ENCODE measurements at regions not wholly inside any gene's neighbourhood (a gene's known extent, or its start where the extent isn't known, plus 50 kb on each side); places are given as distances from the start of the nearest gene placed in this dataset.

DNA sequence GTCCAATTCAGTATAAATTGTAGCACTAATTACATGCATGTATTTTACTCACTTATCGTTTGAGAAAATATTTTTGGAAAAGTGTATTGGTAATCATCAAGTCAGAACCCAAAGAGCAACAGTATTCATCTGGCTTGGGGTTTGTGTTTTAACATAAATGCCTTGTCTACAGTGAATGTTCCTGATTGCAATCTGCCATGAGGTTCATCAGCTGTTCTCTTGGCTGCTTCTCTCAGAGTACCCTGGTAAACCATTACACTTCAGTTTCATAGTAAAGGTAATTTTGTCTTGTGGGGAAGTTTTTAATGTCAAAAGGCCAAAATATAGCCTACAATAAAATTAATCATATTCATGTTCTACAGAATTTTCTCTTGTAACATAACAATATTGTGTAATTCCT is 150.3 kb downstream of the IFI44 start:
- no peak for DNase-seq

DNA sequence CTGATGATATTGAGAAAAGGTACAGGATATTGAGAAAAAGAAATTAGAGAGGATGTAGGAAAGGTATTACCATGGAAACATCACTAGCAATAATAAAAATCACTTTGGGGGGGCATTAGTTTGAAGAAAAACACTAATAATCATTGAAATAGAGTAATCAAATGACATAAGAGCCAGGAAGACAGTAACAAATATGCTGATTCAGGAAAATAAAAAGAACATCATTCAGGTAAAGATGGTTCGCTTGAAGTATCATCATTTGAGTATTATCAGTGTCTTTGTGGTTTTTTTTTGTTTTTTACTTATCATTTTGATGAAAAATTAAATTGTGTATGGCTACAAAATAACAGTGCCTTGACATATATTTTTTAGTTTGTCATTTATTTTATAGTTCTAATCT is 164.5 kb downstream of the IFI44 start:
- no peak for DNase-seq

DNA sequence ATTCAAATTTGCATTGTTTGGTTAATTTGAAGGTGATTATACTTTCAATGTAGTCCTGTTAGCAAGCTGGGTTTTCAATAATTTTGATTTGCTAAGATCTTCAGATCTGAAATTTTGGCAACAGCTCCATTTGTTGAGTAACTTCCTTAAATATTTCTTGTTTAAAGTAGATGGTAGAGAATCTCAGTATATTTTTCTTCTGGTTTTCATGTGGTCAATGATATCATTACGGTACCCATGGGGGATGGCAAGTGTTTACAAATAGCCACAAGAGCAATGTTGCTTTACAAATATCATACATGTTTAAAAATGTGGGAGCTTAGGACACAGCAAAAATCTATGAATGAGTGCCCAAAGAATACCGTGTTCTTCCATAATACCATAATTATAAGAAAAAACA is 175.9 kb downstream of the IFI44 start:
- no peak for DNase-seq

DNA sequence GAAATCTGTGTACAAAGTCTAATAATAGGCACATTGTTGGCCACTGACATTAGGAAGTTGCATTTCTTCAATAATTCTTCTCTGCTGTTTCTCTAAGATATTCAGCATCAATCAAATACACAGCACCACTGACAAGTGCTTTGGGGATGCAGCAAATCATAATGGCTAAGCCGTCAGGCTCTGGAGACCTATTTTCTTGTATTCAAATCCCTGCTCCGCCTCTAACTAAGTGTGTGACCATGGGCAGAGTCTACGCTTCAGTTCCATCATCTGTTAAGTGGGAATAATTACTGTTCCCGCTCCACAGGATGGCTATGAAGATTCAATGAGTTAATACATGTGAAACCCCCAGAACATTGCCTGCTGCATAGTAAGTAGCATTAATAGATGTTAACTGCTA is 176.9 kb downstream of the ADGRL4 start:
- no peak for DNase-seq

DNA sequence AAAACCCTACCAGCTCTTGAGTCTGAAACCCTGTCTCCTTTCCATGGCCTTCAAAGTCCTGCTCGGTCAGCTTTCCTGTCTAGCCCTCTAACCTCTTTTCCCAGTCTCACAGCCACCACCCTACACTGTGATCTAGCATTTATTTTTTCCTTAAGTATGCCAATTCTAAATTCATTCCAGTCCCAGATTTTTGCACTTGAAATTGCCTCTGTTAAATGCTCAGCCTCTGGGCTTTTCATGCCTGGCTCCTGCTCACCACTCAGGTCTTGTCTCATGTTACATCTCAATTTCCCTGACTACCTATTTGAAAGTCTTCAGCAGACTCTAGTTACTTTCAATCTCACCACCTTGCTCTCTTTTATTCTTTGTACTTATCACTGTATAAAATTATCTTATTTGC is 176.2 kb downstream of the ADGRL4 start:
- no peak for DNase-seq

DNA sequence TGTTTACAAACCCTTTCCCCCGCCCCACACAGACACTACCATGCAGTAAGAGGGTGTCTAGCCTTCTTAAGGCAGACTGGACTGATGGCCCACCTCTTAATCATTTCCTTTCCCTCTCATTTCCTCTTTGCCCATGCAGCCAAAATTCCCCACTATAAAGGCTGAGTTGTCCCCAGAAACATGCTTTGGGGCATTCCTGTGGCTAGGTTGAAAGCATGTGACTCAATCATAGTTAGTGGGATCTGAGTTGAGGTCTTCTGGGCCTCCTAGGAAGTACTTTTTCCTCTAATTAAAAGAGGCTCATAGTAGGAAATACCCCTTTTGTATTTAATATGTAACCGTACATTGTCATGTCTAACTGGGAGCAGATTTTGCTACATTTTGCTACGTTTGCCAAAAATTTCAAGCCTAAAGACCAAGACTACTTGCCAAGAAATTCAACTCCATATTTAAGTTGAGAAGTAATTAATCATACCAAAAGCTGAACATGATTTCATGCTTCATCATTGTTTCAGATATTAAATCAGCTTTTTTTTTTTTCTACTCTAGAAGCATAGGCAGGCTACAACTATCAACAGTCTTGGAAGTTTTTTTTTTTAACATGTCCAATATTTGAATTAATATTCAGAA is 174.7 kb downstream of the ADGRL4 start:
- DNase-seq, result no peak

DNA sequence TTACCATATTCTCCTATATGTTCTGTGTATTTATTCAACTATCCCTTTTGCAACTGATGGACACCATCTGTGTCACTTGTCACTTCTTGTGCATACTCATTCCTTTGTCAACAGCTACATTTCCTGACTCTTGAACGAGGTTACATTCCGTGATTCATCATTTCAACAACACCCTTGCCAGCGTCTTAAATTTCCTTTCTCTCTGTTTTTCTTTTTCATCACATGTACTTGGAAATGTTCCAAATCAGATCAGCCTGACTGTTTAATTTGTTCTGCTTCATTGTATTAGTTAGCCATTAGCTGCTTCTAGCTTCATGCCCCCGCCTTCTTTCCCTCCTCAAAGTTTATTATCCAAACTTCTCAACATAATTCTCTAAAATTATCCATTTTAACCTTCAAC is 173.0 kb downstream of the ADGRL4 start:
- no peak for DNase-seq

DNA sequence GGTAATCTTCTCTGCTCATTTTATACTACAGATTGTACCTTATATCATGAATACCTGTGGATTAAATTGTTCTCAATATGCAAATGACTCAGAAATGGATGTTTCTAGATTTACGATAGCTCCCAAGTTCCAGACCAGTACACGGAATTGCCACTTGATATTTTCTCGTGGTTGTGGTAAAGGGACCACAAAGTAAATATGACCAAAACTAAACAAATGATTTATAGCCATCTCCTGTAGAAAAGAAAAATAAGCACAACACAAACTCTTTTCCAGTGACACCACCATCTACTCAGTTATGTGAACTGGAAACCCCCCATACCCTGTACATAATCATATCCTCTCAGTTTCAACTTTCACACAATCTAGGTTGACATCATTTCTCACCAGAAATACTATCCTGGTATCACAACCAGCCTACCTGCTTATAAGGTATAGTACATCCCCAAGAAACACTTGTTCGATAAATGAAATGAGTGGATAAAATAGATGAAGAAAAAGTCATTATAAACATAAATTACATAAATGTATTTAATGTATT is 172.3 kb downstream of the ADGRL4 start:
- DNase-seq, result no peak

DNA sequence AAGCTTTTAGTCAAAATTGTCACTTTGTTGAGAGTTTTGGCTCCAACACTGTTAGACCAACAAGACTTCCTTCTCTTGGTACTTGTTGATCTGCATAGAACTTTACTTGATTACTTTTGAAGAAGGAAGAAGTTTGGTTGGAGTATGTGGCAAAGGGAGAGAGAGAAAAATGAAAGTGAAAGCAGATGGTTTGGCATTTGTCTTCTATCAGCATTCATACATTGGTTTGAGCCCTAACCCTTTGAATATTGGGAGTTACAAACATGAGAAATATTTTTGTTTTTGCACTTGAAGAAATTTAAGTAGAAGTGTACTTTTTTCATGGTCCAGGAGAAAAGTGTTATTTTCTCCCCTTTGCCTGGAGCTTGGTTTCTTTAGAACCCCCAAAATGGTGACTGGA is 169.8 kb downstream of the ADGRL4 start:
- no peak for DNase-seq

DNA sequence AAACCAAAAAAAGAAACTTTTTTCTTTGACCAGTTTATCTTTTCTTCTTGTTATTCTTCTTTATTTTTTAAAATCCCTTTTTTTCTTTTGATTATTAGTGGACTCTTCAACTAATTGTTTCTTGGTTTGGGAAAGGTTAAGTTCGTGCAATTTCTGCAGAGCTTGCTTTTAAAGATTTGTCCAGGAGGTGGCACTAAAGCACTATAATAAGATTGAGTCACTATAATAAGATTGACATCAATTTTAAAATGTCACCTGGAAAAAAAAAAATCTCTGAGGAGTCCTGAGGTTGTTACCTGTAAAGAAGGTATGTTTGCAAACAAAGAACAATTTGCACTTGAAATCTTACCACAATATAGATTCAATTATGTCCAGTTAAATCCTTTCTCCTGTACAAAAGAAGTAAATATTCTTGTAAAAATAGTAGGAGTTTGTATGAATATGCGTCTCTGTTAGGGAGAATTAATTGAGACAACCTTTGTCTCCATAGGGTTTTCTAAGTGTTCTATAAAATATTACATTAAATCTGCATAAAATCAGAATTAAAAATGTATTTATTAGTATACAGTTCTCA is 166.7 kb downstream of the ADGRL4 start:
- peak in 2 of 5 donors; percentile 13 to 18 for DNase-seq
